H1 (cell line): ENCODE measurements at regions not wholly inside any gene's neighbourhood (a gene's known extent, or its start where the extent isn't known, plus 50 kb on each side); places are given as distances from the start of the nearest gene placed in this dataset.

Experiments used
- CTCF ChIA-PET: fragments of 300-600 bp; sonication (Branson Sonifier 250); formaldehyde crosslinking; loops from one replicate; lab custom pipeline; 2021; ENCODE audit not compliant: partially characterized antibody; lab: Charles Lee
- POLR2A ChIA-PET: fragments of 300-600 bp; sonication (Branson Sonifier 250); formaldehyde crosslinking; loops from one replicate; lab custom pipeline; 2021; ENCODE audit warnings: inconsistent platforms; ENCODE audit not compliant: partially characterized antibody; lab: Charles Lee
- DNase-seq, 2 experiments: peaks; one replicate each; pipeline versions ENCODE4 v3.0.0 to v3.0.0-alpha.2; 2010 to 2022; ENCODE audit warnings: low spot score in 2 of 2, low read depth in 1 of 2, mixed read lengths in 1 of 2
- FAIRE-seq: peaks from 2 replicates; lab custom pipeline; 2011; peaks lifted over from hg19 to GRCh38; lab: Jason Lieb, UNC
- H2AFZ ChIP-seq: 2 replicates; pipeline ENCODE4 v1.8.1; 2012; ENCODE audit warnings: low read length, inconsistent platforms
- H2AK5ac ChIP-seq: 2 replicates; pipeline ENCODE4 v1.6.1; 2013; ENCODE audit warnings: low read depth, low read length
- H2BK120ac ChIP-seq: replicated peaks from 2 replicates; pipeline ENCODE3; 2013; ENCODE audit warnings: low read depth, low read length, inconsistent platforms
- H2BK12ac ChIP-seq: 2 replicates; pipeline ENCODE4 v1.6.1; 2013; ENCODE audit warnings: low read depth, low read length
- H2BK15ac ChIP-seq: 2 replicates; pipeline ENCODE4 v1.6.1; 2013; ENCODE audit warnings: low read length
- H2BK20ac ChIP-seq: 2 replicates; pipeline ENCODE4 v1.6.1; 2013; ENCODE audit warnings: low read length
- H2BK5ac ChIP-seq: 2 replicates; pipeline ENCODE4 v1.6.1; 2013; ENCODE audit warnings: low read depth, low read length
- H3K14ac ChIP-seq: 2 replicates; pipeline ENCODE4 v1.6.1; 2013; ENCODE audit warnings: inconsistent platforms; ENCODE audit not compliant: insufficient read length
- H3K18ac ChIP-seq: 2 replicates; pipeline ENCODE4 v1.6.1; 2013; ENCODE audit warnings: low read length; ENCODE audit errors: extremely low read depth
- H3K23ac ChIP-seq: 2 replicates; pipeline ENCODE4 v1.6.1; 2013; ENCODE audit warnings: inconsistent platforms; ENCODE audit not compliant: insufficient read length
- H3K23me2 ChIP-seq: 2 replicates; pipeline ENCODE4 v1.6.1; 2013; ENCODE audit warnings: low read depth, low read length
- H3K27ac ChIP-seq: 2 replicates; pipeline ENCODE4 v1.6.1; 2011; ENCODE audit warnings: low read depth, low read length, inconsistent platforms
- H3K27me3 ChIP-seq, 4 experiments: replicated peaks in 1 of 4; 1 replicate in 1 of 4; 2 replicates in 3 of 4; pipeline versions ENCODE4 v1.6.1 to v1.8.1; 2011 to 2013; ENCODE audit warnings: low read length in 3 of 4, mild to moderate bottlenecking in 3 of 4, inconsistent platforms in 2 of 4, mixed read lengths in 2 of 4, moderate library complexity in 1 of 4; ENCODE audit not compliant: control insufficient read depth in 3 of 4, insufficient read depth in 3 of 4; ENCODE audit errors: extremely low read depth in 1 of 4
- H3K36me3 ChIP-seq, 4 experiments: 2 replicates each; pipeline versions ENCODE4 v1.6.1 to v1.8.1; 2011 to 2013; ENCODE audit warnings: mild to moderate bottlenecking in 4 of 4, low read length in 3 of 4, moderate library complexity in 2 of 4, control low read depth in 1 of 4, inconsistent platforms in 1 of 4; ENCODE audit not compliant: insufficient read depth in 4 of 4, control insufficient read depth in 2 of 4
- H3K4ac ChIP-seq: replicated peaks from 2 replicates; pipeline ENCODE3; 2013; ENCODE audit warnings: low read length, low read depth, mixed read lengths, inconsistent platforms; ENCODE audit not compliant: insufficient read length
- H3K4me1 ChIP-seq, 4 experiments: replicated peaks in 1 of 4; 1 replicate in 1 of 4; 2 replicates in 3 of 4; pipeline versions ENCODE4 v1.6.1 to v1.8.1; 2011 to 2013; ENCODE audit warnings: low read length in 3 of 4, inconsistent platforms in 2 of 4, mixed read lengths in 1 of 4; ENCODE audit not compliant: insufficient read depth in 4 of 4, control insufficient read depth in 3 of 4
- H3K4me2 ChIP-seq, 2 experiments: 2 replicates each; pipeline versions ENCODE4 v1.6.1 to v1.8.1; 2011 to 2013; ENCODE audit warnings: low read depth in 2 of 2, low read length in 2 of 2, control low read depth in 1 of 2, inconsistent platforms in 1 of 2, mild to moderate bottlenecking in 1 of 2; ENCODE audit not compliant: insufficient read depth in 1 of 2
- H3K4me3 ChIP-seq, 4 experiments: fragments of 200-600, 300-600 bp in 1 of 4; sonication (generic), shearing (Covaris generic), sonication (Bioruptor Twin) in 1 of 4; 2 replicates each; pipeline versions ENCODE4 v1.5.1 to v1.8.1; 2011 to 2016; ENCODE audit warnings: low read length in 4 of 4, low read depth in 3 of 4, control low read depth in 2 of 4, inconsistent platforms in 2 of 4, mild to moderate bottlenecking in 2 of 4, mixed read lengths in 1 of 4, moderate library complexity in 1 of 4; ENCODE audit not compliant: insufficient read depth in 2 of 4; ENCODE audit errors: extremely low read depth in 1 of 4
- H3K56ac ChIP-seq: replicated peaks from 2 replicates; pipeline ENCODE3; 2013; ENCODE audit warnings: low read depth, mild to moderate bottlenecking, mixed read lengths, low read length, inconsistent platforms; ENCODE audit not compliant: insufficient read length
- H3K79me1 ChIP-seq: 2 replicates; pipeline ENCODE4 v1.6.1; 2013; ENCODE audit warnings: low read depth, low read length, control low read depth
- H3K79me2 ChIP-seq, 2 experiments: 2 replicates each; pipeline versions ENCODE4 v1.6.1 to v1.8.1; 2012 to 2013; ENCODE audit warnings: low read length in 2 of 2, mild to moderate bottlenecking in 2 of 2, inconsistent platforms in 1 of 2; ENCODE audit not compliant: insufficient read depth in 2 of 2, control insufficient read depth in 1 of 2
- H3K9ac ChIP-seq, 4 experiments: replicated peaks in 1 of 4; 1 replicate in 1 of 4; 2 replicates in 3 of 4; pipeline versions ENCODE4 v1.6.1 to v1.8.1; 2011 to 2013; ENCODE audit warnings: low read depth in 3 of 4, low read length in 3 of 4, control low read depth in 2 of 4, mild to moderate bottlenecking in 2 of 4, moderate library complexity in 2 of 4, inconsistent platforms in 1 of 4; ENCODE audit errors: extremely low read depth in 1 of 4
- H3K9me3 ChIP-seq, 2 experiments: 2 replicates each; pipeline versions ENCODE4 v1.6.1 to v1.8.1; 2012 to 2013; ENCODE audit warnings: mild to moderate bottlenecking in 2 of 2, moderate library complexity in 2 of 2, control low read depth in 1 of 2, inconsistent platforms in 1 of 2, low read depth in 1 of 2, low read length in 1 of 2, mixed read lengths in 1 of 2; ENCODE audit not compliant: insufficient read depth in 2 of 2
- H4K20me1 ChIP-seq, 2 experiments: replicated peaks in 1 of 2; 2 replicates each; pipeline versions ENCODE3 to v1.8.1; 2011 to 2013; ENCODE audit warnings: inconsistent platforms in 2 of 2, low read length in 2 of 2, mild to moderate bottlenecking in 1 of 2; ENCODE audit not compliant: insufficient read depth in 2 of 2, control insufficient read depth in 1 of 2
- H4K5ac ChIP-seq: 2 replicates; pipeline ENCODE4 v1.6.1; 2013; ENCODE audit warnings: low read length, low read depth, mixed read lengths, inconsistent platforms; ENCODE audit not compliant: insufficient read length
- H4K8ac ChIP-seq: 2 replicates; pipeline ENCODE4 v1.8.0; 2013; ENCODE audit warnings: mild to moderate bottlenecking, moderate library complexity, low read length, inconsistent platforms; ENCODE audit not compliant: insufficient read depth; ENCODE audit errors: extremely low read depth
- H4K91ac ChIP-seq: replicated peaks from 2 replicates; pipeline ENCODE3; 2013; ENCODE audit warnings: low read length, mixed read lengths, inconsistent platforms; ENCODE audit not compliant: insufficient read length
- ATF2 ChIP-seq: IDR thresholded peaks from 2 replicates; pipeline ENCODE4 v1.6.1; 2012; ENCODE audit warnings: low read length, inconsistent platforms
- E2F6 ChIP-seq: IDR thresholded peaks from 2 replicates; pipeline ENCODE4 v1.6.1; 2012; ENCODE audit warnings: inconsistent platforms
- MAX ChIP-seq: IDR thresholded peaks from 2 replicates; pipeline ENCODE4 v1.6.1; 2012; ENCODE audit warnings: inconsistent platforms
- POU5F1 ChIP-seq: IDR thresholded peaks from 2 replicates; pipeline ENCODE4 v1.6.1; 2011; ENCODE audit warnings: low read depth, mild to moderate bottlenecking, low read length, moderate library complexity
- SAP30 ChIP-seq: fragments of 300-600 bp; sonication (generic); IDR thresholded peaks from 2 replicates; pipeline ENCODE4 v1.7.1; 2012; ENCODE audit warnings: low read length, moderate library complexity, mild to moderate bottlenecking, inconsistent platforms; ENCODE audit not compliant: insufficient read depth, insufficient replicate concordance
- SIX5 ChIP-seq: IDR thresholded peaks from 2 replicates; pipeline ENCODE4 v1.6.1; 2011; ENCODE audit warnings: mild to moderate bottlenecking, low read depth, low read length
- TAF7 ChIP-seq: optimal IDR thresholded peaks from 2 replicates; pipeline ENCODE3; 2011; ENCODE audit warnings: low read depth, mild to moderate bottlenecking, inconsistent platforms, low read length, moderate library complexity, borderline replicate concordance
- YY1 ChIP-seq: IDR thresholded peaks from 2 replicates; pipeline ENCODE4 v1.6.1; 2011; ENCODE audit warnings: low read depth, mild to moderate bottlenecking, low read length
- WGBS, 2 experiments: shearing (Covaris generic) in 1 of 2; methylation state at CpG; one replicate each; pipeline versions ENCODE4 v1.1.6 to v1.1.7; 2013 to 2015; ENCODE audit warnings: low lambda C conversion rate in 2 of 2, mixed read lengths in 2 of 2, inconsistent platforms in 1 of 2, low coverage in 1 of 2, missing lambda C conversion rate in 1 of 2; ENCODE audit not compliant: insufficient replicate concordance in 2 of 2, insufficient coverage in 1 of 2, insufficient read length in 1 of 2; ENCODE audit errors: extremely low coverage in 1 of 2, missing lambda C conversion rate in 1 of 2; 5-methylcytosine and 5-hydroxymethylcytosine counted together

- no peak overlapping the region for H3K9ac ChIP-seq
- CTCF ChIA-PET, result no interaction called here
- FAIRE-seq, result no peak
Measured at GRCh38 chr3:70519026-70519425, 206.6 kb upstream of the MDFIC2 start.

More at GRCh38 chr3:70519026-70519425, 206.6 kb upstream of the MDFIC2 start:
- Histone ChIP-seq H3K56ac (no peak overlapping the region), H2AFZ (no peak overlapping the region), H3K4ac (no peak overlapping the region), H3K4me2 (no peak overlapping the region), H2BK15ac (no peak overlapping the region), H2AK5ac (no peak overlapping the region), H3K79me1 (no peaks in the 10 kb centered on the region), H2BK20ac (no peak overlapping the region), H4K5ac (no peak overlapping the region), H4K91ac (no peak overlapping the region), H3K23ac (no peak overlapping the region), H2BK120ac (no peak overlapping the region), H3K27ac (no peak overlapping the region), H3K27me3 (no peaks in the 10 kb centered on the region), H3K18ac (no peak overlapping the region), H3K79me2 (no peaks in the 10 kb centered on the region), H3K9me3 (no peaks in the 10 kb centered on the region), H4K8ac (no peak overlapping the region), H3K23me2 (no peaks in the 10 kb centered on the region), H3K4me1 (peaks cover 0 to 4% (median 1%) of the 10 kb centered on the region in 4 experiments; a peak in 3 of 7 replicates), H3K4me3 (no peak overlapping the region), H2BK12ac (no peak overlapping the region), H3K36me3 (no peaks in the 10 kb centered on the region), H3K14ac (peak overlapping the region; percentile 79), H4K20me1 (no peaks in the 10 kb centered on the region), H2BK5ac (no peak overlapping the region)
- no peak for TF ChIP-seq SAP30
- TF ChIP-seq MAX, result peak; percentile 39; the same call in 1 of the 2 replicates
- TF ChIP-seq E2F6, result peak; percentile 69
- no peak for TF ChIP-seq SIX5
- no peak for TF ChIP-seq POU5F1
- no peak for TF ChIP-seq YY1
- TF ChIP-seq ATF2, result no peak
- TF ChIP-seq TAF7, result no peak
- 84% methylated on average over 4 of the region's 4 CpGs; no CpG with 5 or more reads in 1 of the 2 experiments for WGBS, 2 experiments
- POLR2A ChIA-PET, result interaction anchor here (0.6 kb wide), 1 partner anchor 239 kb away, joined by 4 read pairs; no protein-coding TSS in a partner anchor
- DNase-seq, result no peak
